ENCODE measurements at regions not wholly inside any gene's neighbourhood (a gene's known extent, or its start where the extent isn't known, plus 50 kb on each side); places are given as distances from the start of the nearest gene placed in this dataset.
A peak's percentile ranks its signal among the peaks of the same experiment; 100 is the strongest.
"Not testable (repeated sequence)": the region's sequence is repeated elsewhere in the genome, so short reads cannot be mapped to it uniquely, and the experiment has no call there.

- DNase-seq: no peak
Measured at GRCh38 chr6:144438103-144438502, 153.0 kb downstream of the UTRN start.

GRCh38 chr6:144439016-144439415 is 153.9 kb downstream of the UTRN start:
- no peak for DNase-seq

- not testable (repeated sequence) for DNase-seq
Measured at GRCh38 chr6:144441801-144442200, 156.7 kb downstream of the UTRN start.

DNA sequence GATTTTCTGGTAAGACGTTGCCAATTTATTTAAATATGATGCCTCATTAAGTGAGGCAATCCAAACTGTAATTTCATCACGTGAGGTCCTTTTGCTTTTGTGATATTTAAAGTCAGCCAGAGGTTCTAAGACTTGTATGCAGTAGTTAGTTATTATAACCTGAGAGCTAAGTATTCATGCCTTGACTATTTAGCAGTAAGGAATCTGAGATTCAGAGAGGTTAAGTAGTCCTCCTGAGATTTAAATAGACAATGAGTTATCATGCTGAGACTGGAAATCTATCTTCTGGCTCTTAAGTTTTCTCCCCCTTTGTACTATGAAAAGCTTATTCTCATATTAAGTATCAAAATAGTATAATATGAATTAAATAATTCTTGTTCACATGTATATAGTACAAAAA is 158.0 kb downstream of the UTRN start:
- no peak for DNase-seq

- no peak for DNase-seq
Measured at GRCh38 chr6:144447472-144447871, 162.3 kb downstream of the UTRN start.

DNA sequence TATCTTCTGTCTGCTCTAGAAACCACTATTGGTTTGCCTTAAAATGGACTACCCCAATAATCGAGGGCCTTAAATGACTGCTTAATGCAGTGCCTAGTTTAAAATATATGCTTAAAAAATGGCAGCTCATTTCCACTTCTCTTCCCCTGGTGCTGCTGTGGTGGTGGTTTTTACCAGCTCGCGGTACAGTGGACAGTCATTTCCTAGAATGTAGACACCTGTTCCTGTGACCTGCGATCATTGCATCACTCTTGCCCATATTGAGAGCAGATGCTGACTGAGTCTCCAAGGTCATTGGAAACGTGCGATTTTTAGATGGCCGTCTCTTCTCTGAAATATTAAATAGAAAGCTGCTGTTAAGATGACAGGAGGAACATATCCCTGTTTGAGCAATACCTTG is 164.1 kb downstream of the UTRN start:
- no peak for DNase-seq

- no peak for DNase-seq
Measured at GRCh38 chr6:144449911-144450597, 164.9 kb downstream of the UTRN start.

- DNase-seq: no peak
Measured at GRCh38 chr6:144460327-144461095, 175.4 kb downstream of the UTRN start.

GRCh38 chr6:144462058-144462457 is 176.9 kb downstream of the UTRN start:
- DNase-seq: no peak

DNA sequence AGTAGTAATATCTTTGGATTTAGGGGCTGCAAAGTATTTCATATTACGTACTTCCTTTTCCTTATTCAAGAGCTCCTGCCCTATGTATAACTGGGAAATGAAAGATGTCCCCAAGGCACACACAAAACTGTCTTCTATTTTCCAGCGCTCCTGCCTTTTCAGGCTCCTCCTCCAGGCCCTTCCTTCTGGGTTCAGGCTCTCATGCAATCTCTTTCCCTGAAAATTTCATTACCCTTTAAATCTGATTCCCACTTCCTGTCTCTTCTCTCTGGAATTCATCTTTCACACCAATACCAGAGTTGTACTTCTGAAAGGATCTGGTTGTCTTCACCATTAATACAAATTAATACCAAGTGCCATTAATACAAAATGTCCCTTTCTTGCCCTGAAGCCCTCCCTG is 181.6 kb downstream of the UTRN start:
- no peak for DNase-seq

DNA sequence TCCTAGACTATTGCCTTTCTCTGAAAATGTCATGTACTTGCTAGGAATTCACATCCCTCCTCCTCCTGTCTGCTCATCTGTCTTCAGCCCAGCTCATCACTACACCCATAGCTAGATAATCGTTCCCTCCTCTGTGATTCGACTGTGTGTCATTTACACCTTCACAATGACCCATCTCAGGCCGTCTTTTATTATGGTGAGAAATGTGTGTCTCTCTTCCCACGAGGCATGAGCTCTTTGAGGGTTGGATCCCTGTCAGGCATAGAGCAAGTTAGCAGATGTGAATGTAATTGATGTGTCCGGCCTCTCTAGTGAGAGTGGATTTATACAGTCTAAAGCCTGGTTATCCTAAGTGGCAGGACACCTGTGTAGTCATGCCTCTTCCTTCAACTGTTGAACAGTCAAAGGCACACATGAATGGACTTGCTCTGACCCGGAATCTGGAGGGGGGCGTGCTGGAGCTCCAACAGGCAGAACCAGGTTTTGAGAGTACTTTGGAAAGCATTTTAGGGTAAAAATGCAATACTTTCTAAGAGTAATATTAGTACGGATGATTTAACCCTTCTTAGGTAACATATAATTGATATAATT is 182.1 kb downstream of the UTRN start:
- DNase-seq: no peak

GRCh38 chr6:144467921-144468320 is 182.8 kb downstream of the UTRN start:
- no peak for DNase-seq

DNA sequence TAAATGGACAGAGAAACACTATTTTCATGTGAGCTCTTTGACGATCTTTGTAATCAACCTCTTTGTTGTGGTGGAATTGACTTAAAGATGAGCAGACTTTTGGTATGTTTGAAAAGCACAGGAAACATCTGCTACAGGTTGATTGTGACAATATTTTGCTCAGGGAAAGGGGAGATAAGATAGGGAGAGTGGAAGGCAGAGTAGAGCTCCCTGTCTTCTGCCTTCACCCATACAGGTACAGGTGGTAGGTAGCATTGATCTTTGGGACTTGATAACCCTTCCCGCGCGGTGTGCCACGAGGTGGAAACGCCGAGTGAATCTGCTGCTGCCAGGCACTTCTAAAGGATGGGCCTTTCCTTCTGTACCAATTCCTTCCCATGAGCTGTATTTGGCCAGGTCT is 183.6 kb downstream of the UTRN start:
- peak; percentile 5 for DNase-seq

DNA sequence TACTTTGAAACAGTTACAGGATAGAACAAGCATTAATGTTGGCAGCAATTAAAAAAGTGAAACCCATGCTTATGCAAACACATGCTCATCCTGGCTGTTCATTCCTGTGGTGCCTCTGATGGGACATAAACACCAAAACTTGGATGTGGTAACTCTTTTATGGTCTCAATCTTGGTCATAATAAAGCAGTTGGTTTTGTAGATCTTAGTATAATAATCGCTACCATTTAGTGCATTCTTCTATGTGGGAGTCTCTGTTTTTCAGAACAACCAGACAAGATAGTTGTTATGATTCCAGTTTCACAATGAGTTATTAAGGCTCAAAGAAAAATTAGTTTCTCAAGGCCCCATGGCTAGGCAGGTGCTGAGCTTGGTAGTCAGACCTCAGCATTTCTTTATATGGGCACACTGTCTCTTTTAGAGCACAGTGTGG is 184.0 kb downstream of the UTRN start:
- no peak for DNase-seq

DNA sequence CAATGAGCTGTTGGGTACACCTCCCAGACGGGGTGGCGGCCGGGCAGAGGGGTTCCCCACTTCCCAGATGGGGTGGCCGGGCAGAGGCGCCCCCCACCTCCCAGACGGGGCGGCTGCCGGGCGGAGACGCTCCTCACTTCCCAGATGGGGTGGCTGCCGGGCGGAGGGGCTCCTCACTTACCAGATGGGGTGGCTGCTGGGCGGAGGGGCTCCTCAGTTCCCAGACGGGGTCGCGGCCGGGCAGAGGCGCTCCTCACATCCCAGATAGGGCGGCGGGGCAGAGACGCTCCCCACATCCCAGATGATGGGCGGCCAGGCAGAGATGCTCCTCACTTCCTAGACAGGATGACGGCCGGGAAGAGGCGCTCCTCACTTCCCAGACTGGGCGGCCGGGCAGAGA is 185.1 kb downstream of the UTRN start:
- not testable (repeated sequence) for DNase-seq

DNA sequence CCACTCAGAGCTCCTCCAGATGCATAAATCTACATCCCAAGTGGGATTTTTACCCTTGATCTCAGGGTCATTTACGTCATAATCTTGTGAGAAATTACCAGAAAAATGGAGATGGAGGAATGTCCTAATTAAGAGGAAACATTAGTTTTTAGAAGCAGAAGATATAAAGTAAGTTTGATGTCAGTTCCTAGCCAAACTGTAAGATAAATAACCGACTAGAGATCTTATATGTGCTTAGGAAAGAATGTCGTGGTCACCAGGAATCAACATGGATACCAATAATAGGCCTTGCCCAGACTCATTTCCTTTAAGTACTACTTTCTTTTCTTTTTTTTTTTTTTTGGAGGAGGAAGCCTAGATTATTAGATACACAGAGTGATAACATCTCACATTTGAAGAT is 186.9 kb downstream of the UTRN start:
- no peak for DNase-seq

GRCh38 chr6:144474290-144474689 is 189.2 kb downstream of the UTRN start:
- DNase-seq: no peak

- DNase-seq: no peak
Measured at GRCh38 chr6:144474904-144475303, 189.8 kb downstream of the UTRN start.

GRCh38 chr6:144475411-144475810 is 190.3 kb downstream of the UTRN start:
- peak; percentile 25 for DNase-seq

GRCh38 chr6:144476286-144476685 is 191.2 kb downstream of the UTRN start:
- no peak for DNase-seq

DNA sequence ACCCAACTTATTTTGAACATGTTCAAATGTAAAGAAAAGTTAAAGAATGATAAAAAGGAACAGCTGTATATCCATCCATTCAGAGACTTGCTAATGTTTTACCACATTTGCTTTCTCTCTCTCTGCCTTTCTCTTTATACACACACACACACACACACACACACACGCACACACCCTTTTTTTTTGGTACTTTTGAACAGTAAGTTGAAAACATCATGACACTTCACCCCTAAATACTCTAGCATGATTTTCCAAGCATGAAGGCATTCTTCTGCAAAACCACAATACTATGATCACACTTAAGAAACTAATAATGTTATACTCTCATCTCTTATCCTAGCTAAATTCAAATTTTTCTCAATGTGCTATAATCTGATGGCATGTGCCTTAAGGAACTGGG is 192.3 kb downstream of the UTRN start:
- no peak for DNase-seq

GRCh38 chr6:144477856-144478255 is 192.7 kb downstream of the UTRN start:
- no peak for DNase-seq

- DNase-seq: no peak
Measured at GRCh38 chr6:144478483-144478882, 193.3 kb downstream of the UTRN start.

GRCh38 chr6:144479991-144480390 is 194.9 kb downstream of the UTRN start:
- no peak for DNase-seq
